ENCODE measurements at regions not wholly inside any gene's neighbourhood (a gene's known extent, or its start where the extent isn't known, plus 50 kb on each side); places are given as distances from the start of the nearest gene placed in this dataset.

- Histone ChIP-seq H3K27me3 (no peaks in the 10 kb centered on the region), H3K4me3 (no peak overlapping the region), H3K9me3 (no peaks in the 10 kb centered on the region), H3K36me3 (no peaks in the 10 kb centered on the region), H3K27ac (no peak overlapping the region), H3K4me1 (no peaks in the 10 kb centered on the region)
- TF ChIP-seq POLR2AphosphoS5 (IDR thresholded peaks at IDR 0.05) (no peak), EP300 (IDR thresholded peaks at IDR 0.05) (no peak), POLR2A (IDR thresholded peaks at IDR 0.05) (no peak), CTCF (IDR thresholded peaks at IDR 0.05) (no peak)
- no peak for DNase-seq
- 50 to 60% methylated on average over 4 of the region's 4 CpGs for WGBS, 2 donors
- intact Hi-C loops (cut with DNase I), result no loop called here
Observed at GRCh38 chr2:192437653-192438052, 242.9 kb upstream of the TMEFF2 start.

- intact Hi-C loops (cut with DNase I), result no loop called here
- Histone ChIP-seq H3K27me3 (no peaks in the 10 kb centered on the region), H3K4me3 (no peak overlapping the region), H3K36me3 (no peaks in the 10 kb centered on the region), H3K4me1 (no peaks in the 10 kb centered on the region), H3K9me3 (no peaks in the 10 kb centered on the region), H3K27ac (no peak overlapping the region)
- DNase-seq, result no peak
- WGBS, 2 donors, result 24 to 77% methylated on average over 4 of the region's 4 CpGs
- TF ChIP-seq EP300 (IDR thresholded peaks at IDR 0.05), result no peak
- no peak for TF ChIP-seq POLR2A (IDR thresholded peaks at IDR 0.05)
- TF ChIP-seq CTCF (IDR thresholded peaks at IDR 0.05), result no peak
- TF ChIP-seq POLR2AphosphoS5 (IDR thresholded peaks at IDR 0.05), result no peak
Observed at GRCh38 chr2:192424243-192424642, 229.5 kb upstream of the TMEFF2 start.

DNA sequence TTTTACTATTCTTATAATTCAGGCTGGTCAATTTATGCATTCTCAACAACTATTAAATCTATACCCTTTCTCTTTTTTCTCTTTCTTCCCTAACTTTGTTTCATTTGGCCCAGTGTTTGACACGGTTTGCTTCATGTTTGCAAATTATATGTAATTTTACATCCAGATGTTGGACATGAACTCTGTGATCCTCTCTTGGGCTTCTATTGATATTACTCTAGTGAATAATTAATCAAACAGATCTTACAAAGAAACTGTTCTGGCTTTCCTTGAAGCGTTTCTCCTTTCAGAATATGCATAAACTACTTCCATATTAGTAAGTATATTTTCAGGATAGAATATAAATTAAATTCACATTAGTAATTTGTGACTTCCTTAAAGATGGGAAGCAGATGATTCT is 225.1 kb upstream of the TMEFF2 start:
- intact Hi-C loops (cut with DNase I), result no loop called here
- Histone ChIP-seq H3K27ac (no peak overlapping the region), H3K36me3 (no peaks in the 10 kb centered on the region), H3K4me3 (no peak overlapping the region), H3K4me1 (no peaks in the 10 kb centered on the region), H3K9me3 (no peaks in the 10 kb centered on the region), H3K27me3 (no peaks in the 10 kb centered on the region)
- WGBS, 2 donors, result 59 to 71% methylated on average over 2 of the region's 2 CpGs
- TF ChIP-seq CTCF (IDR thresholded peaks at IDR 0.05) (no peak), EP300 (IDR thresholded peaks at IDR 0.05) (no peak), POLR2A (IDR thresholded peaks at IDR 0.05) (no peak), POLR2AphosphoS5 (IDR thresholded peaks at IDR 0.05) (no peak)
- no peak for DNase-seq

- H3K27me3 ChIP-seq, result no peaks in the 10 kb centered on the region
Observed at GRCh38 chr2:192416060-192416459, 221.3 kb upstream of the TMEFF2 start.

More at GRCh38 chr2:192416060-192416459, 221.3 kb upstream of the TMEFF2 start:
- Histone ChIP-seq H3K4me1 (no peaks in the 10 kb centered on the region), H3K27ac (no peak overlapping the region), H3K36me3 (no peaks in the 10 kb centered on the region), H3K4me3 (no peak overlapping the region), H3K9me3 (no peaks in the 10 kb centered on the region)
- WGBS, 2 donors, result 46 to 53% methylated on average over 4 of the region's 4 CpGs
- intact Hi-C loops (cut with DNase I), result no loop called here
- no peak for DNase-seq
- no peak for TF ChIP-seq EP300 (IDR thresholded peaks at IDR 0.05)
- no peak for TF ChIP-seq CTCF (IDR thresholded peaks at IDR 0.05)
- TF ChIP-seq POLR2AphosphoS5 (IDR thresholded peaks at IDR 0.05), result no peak
- TF ChIP-seq POLR2A (IDR thresholded peaks at IDR 0.05), result no peak

Data from sigmoid colon (tissue), 6 donors.